ENCODE measurements at regions not wholly inside any gene's neighbourhood (a gene's known extent, or its start where the extent isn't known, plus 50 kb on each side); places are given as distances from the start of the nearest gene placed in this dataset.
"Not testable (repeated sequence)": the region's sequence is repeated elsewhere in the genome, so short reads cannot be mapped to it uniquely, and the experiment has no call there.

DNA sequence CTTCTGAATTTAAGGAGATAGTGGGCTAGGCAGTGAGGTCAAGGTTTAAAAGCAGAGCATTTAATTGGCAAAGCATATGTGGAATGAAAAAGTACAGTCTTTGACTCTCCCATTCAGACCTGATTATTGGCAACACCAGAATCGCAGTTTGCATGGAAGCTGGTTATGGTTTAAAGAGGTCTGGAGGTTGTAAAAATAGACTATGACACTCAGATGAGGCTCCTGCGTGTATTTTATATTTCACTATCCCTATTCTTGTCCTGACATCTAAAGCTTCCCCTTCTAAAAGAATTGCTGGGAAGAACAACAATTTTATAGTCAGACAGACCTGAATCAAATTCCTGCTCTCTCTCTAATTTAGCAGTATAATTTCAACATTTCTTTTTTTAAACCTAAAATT is 302.9 kb downstream of the PCDH7 start:
- no peak for DNase-seq

- no peak for DNase-seq
These were observed 303.6 kb downstream of the PCDH7 start for GRCh38 chr4:31023742-31024141.

GRCh38 chr4:31024781-31025180 is 304.6 kb downstream of the PCDH7 start:
- DNase-seq, result not testable (repeated sequence)

DNA sequence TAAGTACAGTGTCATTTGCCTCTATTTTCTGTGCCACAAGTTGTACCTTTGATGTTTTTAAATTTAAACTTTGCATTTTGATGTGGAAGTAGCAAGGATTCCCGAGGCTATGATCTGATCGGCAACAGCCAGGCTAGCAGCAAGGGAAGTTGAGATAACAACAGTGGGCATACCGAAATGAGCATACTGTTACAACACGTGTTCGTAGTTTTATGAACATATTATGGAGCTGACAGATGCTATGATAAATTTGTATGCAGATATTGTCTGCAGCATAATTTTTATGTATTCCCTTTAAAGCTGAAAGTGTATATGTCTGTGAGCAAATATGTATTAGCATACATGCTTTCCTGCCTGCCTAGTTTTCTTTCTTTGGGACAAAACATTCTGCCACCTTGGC is 306.1 kb downstream of the PCDH7 start:
- no peak for DNase-seq

DNA sequence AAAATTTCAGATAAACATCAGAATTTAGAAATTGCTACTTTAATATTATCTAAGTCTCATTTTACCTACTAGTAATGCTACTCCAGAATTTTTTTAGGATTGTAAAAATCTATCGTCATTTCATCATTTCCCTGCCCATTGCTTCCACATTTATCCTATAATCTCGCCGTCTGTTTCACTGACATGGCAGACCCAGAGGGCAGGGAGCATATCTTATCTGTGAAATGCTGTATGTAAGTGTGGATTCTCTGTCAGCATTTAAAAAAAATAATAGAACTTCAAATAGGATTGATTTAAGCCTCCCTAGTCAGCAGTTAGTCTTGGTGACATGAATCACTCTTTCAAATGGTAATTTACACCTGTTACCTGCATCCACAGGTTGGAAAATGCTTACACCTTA is 314.4 kb downstream of the PCDH7 start:
- no peak for DNase-seq

DNA sequence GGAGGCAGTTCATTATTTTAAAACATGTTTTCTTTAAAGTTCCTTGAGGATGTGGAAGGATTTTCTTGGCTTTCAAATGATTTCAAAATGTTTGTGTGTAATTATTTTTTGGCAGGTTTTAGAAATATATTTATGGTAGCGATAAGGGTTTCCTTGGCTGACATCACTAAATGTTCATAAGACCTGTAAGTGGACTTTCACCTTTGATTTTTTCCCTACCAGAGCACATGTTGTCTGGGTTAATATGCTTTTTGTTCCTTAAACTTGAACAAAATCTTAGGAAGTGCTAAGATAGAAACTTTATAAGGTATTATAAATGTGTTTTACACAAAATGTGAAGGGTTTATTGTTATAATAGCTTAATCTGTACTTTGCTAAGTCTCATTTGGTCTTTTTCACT is 315.6 kb downstream of the PCDH7 start:
- no peak for DNase-seq

DNA sequence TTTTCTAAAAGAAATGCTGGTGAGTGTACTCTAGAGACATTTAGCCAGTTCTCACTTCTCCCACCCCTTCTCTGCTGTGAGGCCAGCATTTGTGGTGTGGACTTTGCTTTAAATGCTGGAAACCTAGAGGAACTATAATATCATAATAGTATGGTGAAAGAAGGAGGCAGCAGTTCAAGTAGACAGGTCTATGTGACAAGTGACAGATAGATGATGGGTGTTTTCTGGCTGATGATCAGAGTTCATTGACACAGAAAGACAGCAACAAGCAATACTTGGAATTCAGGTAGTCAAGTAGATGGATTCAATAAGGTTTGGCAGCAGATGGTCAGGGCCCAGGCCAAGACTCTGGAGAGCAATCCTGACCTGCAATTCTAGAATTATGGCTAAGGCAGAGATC is 317.5 kb downstream of the PCDH7 start:
- DNase-seq, result no peak

DNA sequence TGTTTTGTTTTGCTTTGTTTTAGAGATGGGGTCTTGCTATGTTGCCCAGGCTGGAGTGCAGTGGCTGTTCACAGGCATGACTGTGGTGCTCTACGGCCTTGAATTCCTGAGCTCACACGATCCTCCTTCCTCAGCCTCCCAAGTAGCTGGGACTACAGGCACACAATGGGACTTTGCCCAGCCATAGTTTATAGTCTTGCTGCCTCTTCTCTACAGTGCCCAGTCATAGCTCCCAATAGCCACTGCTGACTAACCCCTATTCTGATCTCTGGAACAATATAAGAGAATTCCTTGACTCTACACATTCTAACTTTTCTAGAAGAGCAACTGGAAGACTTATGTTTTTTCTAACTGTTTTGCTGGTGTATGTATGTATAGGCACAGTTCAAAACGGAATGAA is 319.2 kb downstream of the PCDH7 start:
- DNase-seq, result no peak

GRCh38 chr4:31040106-31040505 is 319.9 kb downstream of the PCDH7 start:
- no peak for DNase-seq

- DNase-seq, result no peak
These were observed 321.2 kb downstream of the PCDH7 start for GRCh38 chr4:31041385-31041784.

DNA sequence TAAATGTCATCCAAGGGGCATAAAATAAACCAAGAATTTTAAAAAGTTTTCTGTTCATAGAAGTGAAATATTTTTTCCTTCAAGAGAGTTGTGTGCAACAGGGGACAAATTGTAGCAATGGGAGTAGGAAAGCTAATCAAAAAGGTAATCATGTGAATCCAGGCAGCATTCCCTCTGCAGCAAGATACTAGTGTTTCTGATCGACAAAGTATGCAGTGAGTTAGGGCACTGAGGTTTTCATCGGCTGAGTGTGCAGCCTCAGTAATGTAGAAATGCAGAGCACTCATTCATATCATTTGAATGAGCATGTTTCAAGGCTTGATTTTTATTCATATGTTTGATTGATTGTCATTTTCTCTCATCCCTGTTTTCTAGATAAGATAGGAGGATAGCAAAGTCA is 321.7 kb downstream of the PCDH7 start:
- no peak for DNase-seq

DNA sequence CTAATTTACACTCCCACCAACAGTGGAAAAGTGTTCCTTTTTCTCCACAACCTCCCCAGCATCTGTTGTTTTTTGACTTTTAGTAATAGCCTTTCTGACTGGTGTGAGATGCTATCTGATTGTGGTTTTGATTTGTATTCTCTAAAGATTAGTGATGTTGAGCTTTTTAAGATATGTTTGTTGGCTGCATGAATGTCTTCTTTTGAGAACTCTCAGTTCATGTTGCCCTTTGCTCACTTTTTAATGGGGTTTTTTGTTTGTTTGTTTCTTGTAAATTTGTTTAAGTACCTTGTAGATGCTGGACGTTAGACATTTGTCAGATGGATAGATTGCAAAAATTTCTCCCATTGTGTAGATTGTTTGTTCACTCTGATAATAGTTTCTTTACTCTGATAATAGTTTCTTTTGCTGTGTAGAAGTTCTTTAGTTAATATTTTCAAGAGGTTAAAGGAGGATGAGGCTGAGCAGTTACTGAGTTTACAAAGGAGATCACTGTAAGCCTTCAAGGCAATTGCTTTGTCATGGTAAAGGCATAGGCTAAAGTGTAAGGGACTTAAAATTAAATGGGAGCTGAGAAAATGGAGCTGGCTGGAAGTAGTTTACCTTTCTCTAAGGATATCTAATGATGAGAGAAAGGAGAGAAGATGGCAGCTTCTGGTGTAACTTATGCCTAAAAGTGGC is 323.4 kb downstream of the PCDH7 start:
- DNase-seq, result no peak

DNA sequence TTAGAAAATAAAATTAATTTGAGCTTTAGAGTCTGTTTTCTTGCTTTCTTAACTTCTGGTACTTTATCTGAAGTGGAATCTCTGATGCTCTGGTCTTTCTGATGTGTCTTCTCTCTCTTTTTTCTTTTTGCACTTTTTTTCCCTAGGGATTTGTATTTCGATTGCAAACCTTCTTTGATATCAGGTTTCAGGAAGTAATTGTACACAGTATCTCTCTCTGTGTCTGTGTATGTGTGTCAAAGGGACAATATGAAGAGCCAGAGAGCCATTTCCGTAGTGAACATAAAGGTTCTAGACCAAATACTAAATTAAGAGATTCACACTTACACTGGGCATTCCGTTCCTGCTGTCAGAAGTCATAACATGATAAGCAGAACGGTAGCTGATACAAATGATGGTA is 325.0 kb downstream of the PCDH7 start:
- DNase-seq, result no peak

- DNase-seq, result peak; percentile 25
These were observed 325.7 kb downstream of the PCDH7 start for GRCh38 chr4:31045724-31046318.

- no peak for DNase-seq
These were observed 331.0 kb downstream of the PCDH7 start for GRCh38 chr4:31051151-31051550.

DNA sequence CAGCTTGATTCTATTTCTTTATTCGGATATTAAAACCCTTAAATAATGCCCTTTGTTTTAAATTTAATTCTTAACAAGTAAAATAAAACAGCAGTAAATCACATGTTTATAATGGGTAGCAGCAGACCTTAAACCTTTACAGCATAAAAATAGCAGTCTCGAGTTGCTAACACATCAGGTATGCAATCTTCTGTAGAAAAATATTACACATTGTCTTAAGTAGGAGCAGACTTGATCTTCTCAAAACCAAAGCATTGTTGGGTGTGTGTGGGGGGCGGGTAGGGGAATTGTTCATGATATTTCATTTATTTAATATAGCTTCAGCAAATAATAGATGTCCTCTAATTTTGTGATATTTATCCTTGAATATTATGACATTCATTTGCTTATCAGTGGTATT is 331.4 kb downstream of the PCDH7 start:
- DNase-seq, result no peak

GRCh38 chr4:31052519-31052918 is 332.4 kb downstream of the PCDH7 start:
- DNase-seq, result no peak

DNA sequence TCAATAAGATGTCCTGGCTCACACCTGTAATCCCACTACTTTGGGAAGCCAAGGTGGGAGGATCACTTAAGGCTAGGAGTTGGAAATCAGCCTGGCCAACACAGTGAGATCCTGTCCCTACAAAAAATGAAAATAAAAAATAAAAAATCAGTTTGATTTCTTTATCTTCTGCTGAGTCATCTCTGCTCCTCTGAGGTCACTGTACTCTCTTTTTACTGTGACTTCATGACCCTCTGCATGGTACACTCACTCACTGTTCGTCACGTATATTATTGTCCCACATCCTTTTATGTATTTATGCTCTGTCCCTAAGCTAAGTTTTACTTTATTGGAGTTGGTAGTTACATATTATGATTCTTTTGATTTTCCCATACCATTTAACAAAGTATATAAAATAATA is 333.3 kb downstream of the PCDH7 start:
- DNase-seq, result no peak

- DNase-seq, result no peak
These were observed 334.1 kb downstream of the PCDH7 start for GRCh38 chr4:31054295-31054694.

GRCh38 chr4:31058656-31059055 is 338.5 kb downstream of the PCDH7 start:
- no peak for DNase-seq

GRCh38 chr4:31059753-31060522 is 339.8 kb downstream of the PCDH7 start:
- no peak for DNase-seq

DNA sequence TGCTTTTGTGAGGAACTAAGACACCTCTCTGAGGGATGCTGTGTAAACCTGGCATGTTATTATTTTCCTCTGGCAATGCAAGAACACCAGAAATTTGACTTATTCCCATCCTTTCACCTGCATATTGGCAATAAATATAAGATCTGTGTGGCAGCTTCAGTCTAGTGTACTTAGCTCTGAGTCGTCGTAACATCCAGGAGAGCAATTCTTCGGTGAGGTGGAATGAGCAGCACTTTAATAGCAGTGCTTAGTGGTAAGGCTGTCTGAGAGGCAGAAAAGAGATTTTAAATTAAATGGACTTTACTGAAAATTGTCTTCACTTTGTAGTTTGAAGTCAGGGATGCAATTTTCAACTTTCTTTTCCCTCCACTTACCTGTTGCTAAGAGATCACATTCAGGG is 344.9 kb downstream of the PCDH7 start:
- no peak for DNase-seq

DNA sequence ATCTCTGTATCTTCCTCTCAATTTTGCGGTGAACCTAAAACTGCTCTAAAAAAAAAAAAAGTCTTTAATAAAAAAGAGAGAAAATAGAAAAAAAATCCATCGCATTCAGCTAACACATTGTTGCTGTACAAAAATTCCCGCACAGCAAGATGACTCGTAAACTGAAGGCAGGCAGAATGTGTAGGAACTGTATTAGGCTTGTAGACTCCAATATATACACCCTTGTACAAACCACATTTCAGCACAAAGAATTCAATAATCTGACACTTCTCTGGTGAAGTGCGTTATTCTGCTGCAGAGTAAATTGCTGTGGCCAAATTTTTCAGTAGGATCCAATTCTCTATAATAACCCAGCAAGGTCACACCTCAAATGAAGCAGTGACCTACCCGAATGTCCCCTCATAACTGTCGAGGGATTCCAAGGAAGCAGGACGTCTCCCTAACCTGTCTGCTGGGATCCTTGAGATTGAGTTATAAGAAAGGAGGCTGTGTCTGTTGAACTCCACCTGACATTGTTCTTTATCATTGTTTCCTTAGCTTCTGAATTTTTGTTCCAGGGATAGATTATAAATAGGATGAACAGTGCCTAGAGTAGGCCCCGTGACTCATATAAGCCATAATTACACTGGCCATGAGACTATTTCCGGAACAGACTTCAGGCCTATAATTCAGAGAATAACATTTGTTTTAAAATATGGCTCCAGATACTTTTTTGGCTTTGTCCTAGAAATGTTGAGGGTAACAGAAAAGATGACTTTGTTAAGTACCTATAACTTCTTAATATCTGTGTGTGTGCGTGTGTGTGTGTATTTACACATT is 348.3 kb downstream of the PCDH7 start:
- no peak for DNase-seq

GRCh38 chr4:31069151-31069550 is 349.0 kb downstream of the PCDH7 start:
- DNase-seq, result no peak
